IPS-11a (cell line): ENCODE measurements at regions not wholly inside any gene's neighbourhood (a gene's known extent, or its start where the extent isn't known, plus 50 kb on each side); places are given as distances from the start of the nearest gene placed in this dataset.

Experiments
- H3K4me3 ChIP-seq: one replicate; pipeline ENCODE4 v1.5.1; 2013; ENCODE audit warnings: low read depth, low read length, control low read depth

DNA sequence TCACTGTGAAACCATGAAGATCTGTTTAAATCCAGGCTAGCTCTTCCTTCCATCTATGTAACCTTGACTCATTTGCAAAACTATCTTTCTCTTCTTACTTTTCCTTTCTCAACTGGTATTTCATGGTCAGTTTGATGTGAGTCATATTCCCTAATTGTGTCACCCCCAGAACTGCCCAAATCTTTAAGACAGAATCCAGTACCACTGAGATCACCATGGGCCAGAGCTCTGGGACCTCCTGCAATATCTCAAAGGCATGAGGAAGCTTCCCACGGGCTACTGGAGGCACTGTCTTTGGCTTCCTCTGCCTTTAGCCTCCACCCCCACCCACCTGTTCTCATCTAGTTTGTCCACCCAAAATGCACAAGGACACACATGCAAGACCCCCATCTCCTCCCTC lies 274.4 kb upstream of the FMN2 start:
- no peak overlapping the region for H3K4me3 ChIP-seq

DNA sequence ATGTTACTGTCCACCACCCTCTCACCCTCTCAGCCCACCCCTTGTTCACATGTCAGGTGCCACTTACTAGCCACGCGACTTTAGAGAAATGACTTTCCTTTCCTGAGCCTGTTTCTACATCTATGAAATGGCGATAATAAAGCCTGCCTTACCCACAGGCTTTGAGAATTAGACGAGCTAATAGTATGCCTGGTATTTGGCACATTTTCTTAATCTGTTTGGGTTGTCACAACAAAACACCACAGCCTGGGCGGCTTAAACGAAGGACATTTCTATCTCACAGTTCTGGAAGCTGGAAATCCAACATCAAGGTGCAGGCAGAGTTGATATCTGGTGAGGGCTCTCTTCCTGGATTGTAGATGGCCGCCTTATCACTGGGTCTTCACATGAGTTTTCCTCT lies 273.9 kb upstream of the FMN2 start:
- H3K4me3 ChIP-seq = no peak overlapping the region

DNA sequence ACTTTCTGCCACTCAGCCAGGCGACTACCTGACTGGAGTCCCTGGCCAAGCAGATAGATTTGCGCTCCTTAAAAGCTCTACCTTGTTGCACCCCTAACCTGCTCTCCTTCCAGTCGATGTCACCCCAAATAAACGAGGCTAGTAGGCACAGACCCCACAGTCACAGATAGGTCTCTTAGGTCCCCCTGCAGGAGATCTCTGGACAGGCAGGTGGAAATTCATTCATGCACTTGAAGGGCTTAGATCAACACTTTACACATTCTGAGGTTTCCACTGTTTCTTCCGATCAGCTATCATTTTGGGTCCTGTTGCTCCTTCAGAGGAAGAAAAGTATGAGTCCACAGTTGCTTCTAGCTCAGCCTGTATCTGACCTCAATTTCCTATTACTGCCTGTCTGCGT lies 272.6 kb upstream of the FMN2 start:
- H3K4me3 ChIP-seq = no peak overlapping the region

DNA sequence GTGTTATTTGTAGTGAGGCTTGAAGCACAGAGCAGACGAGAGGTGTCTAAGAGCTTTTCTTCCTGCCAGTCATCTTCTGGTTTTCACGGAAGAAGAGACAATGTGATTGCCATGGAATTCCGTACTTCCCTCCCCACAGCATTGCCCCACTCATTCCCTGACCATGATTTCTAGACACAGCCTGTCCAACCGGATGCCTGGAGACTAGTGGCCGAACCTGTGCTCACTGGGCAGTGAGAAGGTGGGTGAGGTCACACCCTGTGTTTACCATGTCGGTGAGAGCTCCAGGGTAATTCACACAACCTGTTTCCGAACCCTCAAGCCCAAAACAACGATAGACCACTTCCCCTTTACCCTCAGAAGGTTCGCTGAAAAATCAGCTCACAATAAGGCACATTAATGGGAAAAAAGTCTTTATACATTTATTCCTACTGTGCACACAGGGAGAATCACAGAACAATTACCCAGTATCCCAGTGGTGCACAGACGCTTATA lies 271.9 kb upstream of the FMN2 start:
- H3K4me3 ChIP-seq = no peak overlapping the region

DNA sequence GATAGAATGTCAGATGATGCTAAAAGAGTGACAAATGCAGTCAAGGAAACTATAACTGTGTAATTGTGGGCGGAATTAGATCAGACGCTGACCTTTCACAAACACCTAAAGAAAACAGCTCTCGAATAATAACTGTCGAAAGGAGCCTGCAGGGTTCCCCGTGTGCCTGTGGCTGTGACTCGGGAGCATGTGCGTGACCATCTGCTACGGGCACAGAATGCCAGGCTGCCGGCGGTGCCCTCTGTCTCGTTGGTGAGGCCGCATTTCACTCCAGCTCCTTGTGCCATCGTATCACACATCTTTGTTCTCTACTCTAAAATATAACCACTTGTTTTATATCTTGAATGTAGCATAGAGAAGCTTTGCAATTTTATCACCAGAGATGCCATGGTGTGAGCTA lies 267.8 kb upstream of the FMN2 start:
- no peak overlapping the region for H3K4me3 ChIP-seq

DNA sequence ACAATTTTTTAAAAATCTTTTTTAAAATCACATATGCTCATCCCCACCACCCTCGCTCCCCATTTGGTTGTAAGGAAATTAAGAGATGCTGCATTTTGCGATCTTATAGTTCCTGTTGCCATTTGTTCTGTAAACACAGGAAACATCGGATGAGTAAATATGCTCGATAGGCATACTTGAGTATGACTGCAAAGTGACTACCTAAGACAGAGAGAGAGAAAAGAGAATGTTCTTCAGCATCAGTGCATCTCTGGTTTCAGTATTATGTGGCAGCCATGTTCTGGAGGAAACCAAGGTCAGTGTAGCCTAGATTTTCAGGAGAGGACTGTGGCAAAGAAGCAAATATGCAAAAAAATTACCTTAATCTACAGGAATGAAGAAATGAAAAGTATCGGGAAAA lies 265.5 kb upstream of the FMN2 start:
- H3K4me3 ChIP-seq = no peak overlapping the region

DNA sequence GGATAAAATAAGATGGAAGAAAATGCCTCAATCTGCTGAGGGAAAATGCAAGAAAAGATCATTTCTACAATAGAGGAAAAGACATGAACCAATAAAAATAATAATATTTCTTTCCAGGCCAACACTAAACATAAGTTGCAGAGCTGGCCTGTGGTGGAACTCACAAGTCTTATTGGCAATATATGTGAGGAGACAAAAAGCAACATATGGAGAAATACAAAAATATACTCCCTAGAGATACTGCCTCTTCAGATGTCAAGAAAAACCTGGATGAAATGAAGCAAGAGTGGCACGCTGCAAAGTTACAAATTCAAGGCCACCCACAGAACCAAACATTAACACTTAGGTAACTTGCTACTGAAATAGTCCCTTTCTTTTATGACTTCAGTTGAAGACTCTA lies 264.9 kb upstream of the FMN2 start:
- no peak overlapping the region for H3K4me3 ChIP-seq

DNA sequence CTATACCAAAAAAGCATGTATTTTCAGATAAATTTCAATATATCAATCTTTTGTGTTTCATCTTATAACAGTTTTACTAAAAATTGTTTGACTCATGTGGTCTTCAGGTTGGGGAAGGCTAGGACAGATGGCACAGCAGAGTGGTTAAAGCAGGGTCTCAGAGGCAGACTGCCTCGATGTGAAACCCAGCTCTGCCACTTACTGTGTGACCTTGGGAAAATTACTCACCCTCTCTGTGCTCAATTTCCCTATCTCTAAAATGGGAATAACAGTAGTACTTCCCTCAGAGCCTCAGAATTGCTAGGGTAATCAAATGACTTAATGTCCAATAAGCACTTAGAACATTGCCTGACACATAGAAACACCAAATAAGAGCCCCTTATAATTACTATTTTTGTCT lies 262.1 kb upstream of the FMN2 start:
- H3K4me3 ChIP-seq = no peak overlapping the region

DNA sequence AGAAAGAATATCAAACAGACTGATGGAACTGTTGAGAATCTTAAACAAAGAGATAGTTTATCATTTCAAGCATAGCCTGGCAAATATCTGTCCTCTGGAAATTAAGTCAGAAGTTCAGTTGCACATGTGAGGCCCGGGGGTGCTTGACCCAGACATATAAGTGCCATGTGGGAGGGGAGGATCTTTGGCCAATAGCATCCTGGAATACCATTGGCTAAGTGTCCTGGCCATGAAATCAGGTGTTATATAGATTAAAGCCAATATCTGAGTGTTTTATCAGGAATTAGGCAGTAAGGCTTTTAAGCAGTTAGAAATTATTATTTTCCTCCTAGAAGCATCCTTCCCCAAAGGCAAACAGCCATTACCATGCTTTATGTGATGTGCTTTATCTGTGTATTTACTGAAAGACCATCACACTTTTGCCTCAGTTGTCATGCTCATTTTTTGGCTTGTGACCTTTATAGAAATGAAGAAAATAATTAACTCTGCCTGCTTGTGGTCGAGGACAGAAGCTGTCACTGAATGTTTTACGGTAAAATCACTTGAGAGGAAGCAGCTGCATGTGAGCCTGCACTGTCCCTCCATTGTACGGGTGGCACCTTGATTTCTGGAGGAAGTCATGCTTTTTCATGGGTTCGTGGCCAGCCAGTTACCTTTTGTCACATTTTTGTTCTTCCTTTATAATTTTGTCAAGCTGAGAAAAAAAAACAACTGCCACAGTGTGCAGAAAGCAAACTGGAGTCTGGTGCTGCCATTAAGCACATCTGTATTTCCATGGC lies 259.9 kb upstream of the FMN2 start:
- no peak overlapping the region for H3K4me3 ChIP-seq

DNA sequence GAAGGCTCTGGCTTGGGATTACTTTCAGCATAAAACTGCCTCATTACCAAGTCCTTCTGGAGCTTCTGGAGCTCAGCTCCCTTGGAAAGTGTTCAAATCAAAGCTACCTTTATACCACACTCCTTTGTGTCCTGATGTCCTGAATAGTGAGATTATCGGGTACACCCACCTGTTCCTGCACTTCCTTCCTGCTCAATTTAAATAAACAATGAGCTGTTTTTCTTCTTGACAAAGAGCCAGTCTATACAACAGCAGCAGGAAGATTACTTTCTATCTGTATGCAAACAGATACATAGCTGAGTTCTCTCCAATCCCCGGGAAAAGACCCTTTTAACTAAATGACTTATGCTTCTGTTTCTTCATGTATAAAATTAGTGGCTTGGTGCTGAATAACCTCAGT lies 258.0 kb upstream of the FMN2 start:
- no peak overlapping the region for H3K4me3 ChIP-seq

DNA sequence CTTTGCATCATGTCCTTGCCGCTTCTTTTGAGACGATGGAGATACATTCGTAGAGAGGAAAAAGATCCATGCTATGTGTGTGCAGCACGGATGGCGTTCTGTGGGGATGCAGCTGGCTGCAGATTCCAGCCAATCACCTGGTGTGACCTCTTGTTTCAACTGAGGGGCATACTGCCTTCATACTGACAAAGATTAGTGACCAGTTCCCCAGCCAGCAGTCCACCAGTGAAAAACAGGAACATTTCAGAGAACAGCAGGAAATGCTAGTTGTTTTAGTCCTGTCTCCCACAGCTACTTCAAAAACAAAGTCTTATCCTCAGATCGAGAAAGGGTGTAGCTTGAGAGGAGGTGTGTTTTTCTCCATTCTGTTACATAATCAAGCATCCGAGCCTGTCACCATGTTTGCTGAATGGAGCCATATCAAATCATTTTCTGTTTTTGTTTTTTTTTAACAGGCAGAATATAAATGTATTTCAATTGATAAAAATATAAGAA lies 255.7 kb upstream of the FMN2 start:
- no peak overlapping the region for H3K4me3 ChIP-seq

DNA sequence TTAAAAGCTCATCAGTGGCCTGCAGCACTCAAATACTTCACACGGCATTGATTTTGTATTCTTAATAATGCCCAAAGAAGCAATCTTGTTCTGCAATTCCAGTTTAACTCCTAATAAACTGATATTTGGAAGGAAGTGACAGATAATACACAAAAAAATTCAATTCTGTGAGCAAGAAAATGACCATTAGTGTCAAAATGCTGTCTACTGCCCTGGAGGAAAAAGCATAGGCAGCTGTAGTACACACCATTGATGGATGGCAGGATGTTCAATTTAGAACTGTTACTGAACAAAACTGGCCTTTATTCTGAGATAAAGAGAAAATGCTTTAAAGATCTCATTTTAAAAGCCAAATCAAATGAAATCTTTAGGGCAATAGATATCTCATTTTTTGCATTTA lies 251.3 kb upstream of the FMN2 start:
- H3K4me3 ChIP-seq = no peak overlapping the region

DNA sequence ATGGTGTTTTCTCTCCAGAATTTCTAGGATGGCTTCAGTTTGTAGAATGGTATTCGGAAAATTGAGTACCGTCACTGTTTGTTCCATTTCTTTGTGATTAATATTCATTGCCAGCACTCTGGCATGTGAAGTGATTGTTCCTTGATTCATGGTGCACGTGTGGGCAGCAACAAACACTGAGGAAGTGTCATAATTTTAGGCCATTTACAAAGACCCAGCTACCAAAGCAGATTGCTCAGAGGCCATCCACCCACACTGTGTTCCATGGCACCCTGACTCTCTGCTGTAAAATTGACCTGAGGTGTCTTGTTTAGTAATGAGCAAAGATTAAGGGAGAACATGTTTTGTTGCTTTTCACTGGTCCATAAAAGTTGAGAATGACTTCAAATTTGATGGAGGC lies 250.9 kb upstream of the FMN2 start:
- H3K4me3 ChIP-seq = no peak overlapping the region

DNA sequence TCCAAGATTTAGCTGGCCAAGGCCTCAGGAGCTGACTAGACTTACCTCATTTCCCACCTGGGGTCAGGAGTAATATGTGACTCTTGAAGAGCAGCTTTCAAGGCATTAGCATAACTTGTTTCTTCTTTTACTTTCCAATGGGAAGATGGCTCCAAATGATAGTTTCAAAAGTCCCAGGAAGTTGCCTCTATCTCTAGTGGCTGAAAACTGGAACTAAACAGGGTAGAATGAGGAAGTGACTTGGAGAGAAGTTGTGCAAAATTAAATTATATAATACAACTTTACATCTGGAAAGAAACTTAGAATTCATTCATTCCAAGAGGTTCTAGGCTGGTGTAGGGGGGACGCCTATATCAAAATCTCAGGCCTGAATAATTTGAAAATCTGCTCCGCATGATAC lies 250.1 kb upstream of the FMN2 start:
- H3K4me3 ChIP-seq = no peak overlapping the region

DNA sequence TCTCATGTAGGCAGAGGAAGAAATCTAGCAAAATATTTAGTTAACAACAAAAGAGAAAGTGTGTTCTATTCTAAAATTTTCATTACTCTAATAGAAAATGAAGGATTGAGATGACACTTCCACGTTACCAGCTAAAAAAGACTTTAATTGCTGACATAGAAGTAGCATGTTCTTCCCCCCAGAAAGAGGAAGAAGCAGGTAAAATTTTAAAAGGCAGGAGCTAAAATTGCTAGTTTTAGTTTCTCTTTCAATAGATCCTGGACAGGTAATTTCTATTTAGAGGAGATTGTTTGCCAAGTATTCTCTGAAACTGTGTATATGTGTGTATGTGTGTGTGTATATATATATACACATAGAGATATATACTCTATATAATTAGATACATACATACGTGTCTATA lies 248.1 kb upstream of the FMN2 start:
- H3K4me3 ChIP-seq = no peak overlapping the region

DNA sequence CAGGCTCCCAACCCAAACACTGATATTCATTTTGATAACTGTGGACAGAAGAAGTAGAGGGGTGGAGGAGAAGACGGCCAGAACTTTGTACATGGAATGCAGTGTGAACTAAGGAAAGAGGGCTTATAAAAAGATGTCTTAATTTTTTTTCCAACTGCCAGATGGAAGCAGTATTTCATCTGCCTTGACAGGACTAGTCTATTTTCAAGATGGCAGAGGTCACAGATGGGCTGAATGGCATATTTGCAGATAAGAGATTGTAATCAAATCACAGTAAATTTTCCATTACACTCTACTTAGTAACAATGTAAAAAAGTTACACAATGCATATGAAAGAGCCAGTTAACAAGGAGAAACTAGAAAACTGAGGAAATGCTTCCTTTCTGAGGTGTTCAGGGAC lies 246.8 kb upstream of the FMN2 start:
- H3K4me3 ChIP-seq = no peak overlapping the region

DNA sequence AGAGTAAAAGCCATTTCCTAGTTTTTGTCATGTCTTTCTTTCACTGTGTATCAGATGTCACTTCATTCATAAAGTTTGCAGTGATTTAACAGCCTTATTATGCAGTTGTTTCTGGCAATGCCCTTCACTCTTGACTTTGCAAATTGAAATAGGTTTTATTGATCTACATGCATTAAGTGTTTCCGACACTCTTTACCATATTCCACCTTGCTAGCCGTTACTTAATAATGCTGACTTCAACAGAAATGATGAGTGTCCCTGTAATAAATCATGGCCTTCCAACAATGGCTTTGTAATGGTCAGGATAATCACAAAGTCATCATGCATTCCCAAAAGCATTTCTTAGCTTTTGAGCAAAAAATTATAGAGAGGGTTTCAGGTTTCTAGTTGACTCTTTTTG lies 236.8 kb upstream of the FMN2 start:
- H3K4me3 ChIP-seq = no peak overlapping the region

DNA sequence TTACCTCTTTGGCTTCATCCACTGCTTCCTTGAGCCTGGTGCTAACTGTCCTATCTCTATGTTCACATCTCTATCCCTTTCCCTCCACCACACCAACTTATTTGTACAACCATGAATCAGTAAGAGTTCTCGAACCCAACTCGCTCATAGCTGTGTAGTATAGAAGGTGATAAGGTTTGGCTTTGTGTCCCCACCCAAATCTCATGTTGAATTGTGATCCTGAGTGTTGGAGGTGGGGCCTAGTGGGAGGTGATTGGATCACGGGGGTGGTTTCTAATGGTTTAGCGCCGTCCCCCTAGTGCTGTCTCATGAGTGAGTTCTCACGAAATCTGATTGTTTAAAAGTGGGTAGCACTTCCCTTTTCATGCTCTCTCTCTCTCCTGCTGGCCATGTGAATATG lies 235.6 kb upstream of the FMN2 start:
- H3K4me3 ChIP-seq = no peak overlapping the region

DNA sequence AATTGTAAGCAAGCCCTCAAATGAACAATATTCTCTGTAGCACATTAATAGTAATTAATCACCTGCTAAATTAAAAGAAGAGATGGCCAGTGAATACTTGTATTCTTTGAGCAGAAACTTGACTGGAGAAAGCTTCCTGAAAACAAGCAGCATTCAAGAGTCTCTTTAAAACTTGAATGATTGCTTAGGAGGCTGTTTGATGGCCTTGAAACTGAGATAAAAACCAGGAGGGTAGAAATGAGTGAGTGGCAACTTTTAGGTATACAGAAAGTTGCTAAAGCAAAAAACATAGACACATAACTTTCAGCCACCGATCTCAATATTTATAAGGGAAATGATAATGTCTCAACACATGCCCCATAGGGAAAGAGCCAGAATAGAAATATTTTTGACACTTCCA lies 234.8 kb upstream of the FMN2 start:
- H3K4me3 ChIP-seq = no peak overlapping the region

DNA sequence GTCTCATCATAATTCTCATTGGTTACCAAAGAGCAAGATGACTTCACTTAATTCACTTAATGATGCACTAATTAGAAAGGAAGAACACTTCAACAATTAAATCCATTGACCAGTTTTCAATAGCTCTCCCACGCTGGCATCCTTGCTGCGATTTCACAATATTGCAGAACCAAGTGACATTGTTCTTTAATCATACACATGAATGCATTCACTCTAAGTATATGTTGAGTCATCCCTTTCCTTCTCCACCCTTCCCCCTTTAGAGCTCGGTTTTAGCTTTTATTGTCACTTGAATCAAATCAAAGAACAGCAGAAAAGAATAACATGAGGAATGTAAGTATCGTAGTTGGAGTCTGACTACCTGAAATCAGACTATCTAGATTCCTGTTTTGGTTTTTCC lies 233.6 kb upstream of the FMN2 start:
- no peak overlapping the region for H3K4me3 ChIP-seq

DNA sequence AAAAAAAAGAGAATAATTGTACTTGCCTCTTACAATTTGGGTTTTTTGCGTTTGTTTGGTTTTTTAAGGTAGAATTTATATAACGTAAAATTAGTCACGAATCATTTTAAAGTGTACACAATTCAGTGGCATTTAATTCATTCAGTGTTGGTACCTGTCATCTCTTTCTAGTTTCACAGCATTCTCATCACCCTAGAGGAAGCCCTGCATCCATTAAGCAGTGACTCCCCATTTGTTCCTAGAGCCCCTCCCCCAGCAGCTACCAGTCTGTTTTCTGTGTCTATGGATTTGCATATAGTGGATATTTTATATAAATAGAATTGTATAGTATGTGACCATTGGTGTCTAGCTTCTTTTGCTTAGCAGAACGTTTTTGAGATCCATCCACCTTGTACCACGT lies 233.2 kb upstream of the FMN2 start:
- no peak overlapping the region for H3K4me3 ChIP-seq

DNA sequence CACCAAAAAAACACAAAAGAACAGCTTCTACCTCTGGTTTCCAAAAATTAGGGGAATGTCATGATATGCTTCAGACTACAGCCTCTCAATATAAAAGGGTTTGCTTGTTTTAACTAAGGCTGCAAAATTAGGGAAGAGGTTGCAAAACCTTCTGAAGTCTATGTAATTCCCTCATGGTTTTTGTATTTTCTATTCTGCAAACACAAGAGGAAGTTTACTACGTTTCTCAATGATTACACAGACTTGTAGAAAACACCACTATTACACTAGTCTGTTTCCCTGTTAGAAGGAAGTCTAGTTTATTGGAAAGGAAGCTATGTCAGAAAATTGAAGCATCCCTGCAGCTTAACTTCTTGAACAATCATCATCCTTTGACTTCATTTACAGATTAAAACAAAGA lies 229.7 kb upstream of the FMN2 start:
- no peak overlapping the region for H3K4me3 ChIP-seq
